SU-DHL-6 (cell line): ENCODE measurements at regions not wholly inside any gene's neighbourhood (a gene's known extent, or its start where the extent isn't known, plus 50 kb on each side); places are given as distances from the start of the nearest gene placed in this dataset.
"Not testable (repeated sequence)": the region's sequence is repeated elsewhere in the genome, so short reads cannot be mapped to it uniquely, and the experiment has no call there.

Experiments used
- H2AFZ ChIP-seq: fragments of 200-600 bp; sonication (generic); 2 replicates; pipeline ENCODE4 v1.6.1; 2014; ENCODE audit warnings: low read depth, mild to moderate bottlenecking, moderate library complexity, mixed read lengths, antibody characterized with exemption, low read length; ENCODE audit not compliant: severe bottlenecking
- H3F3A ChIP-seq: fragments of 200-600 bp; shearing (Covaris generic); 2 replicates; pipeline ENCODE4 v1.6.0; 2016; ENCODE audit warnings: antibody characterized with exemption, mild to moderate bottlenecking; ENCODE audit not compliant: insufficient read depth
- H3K27ac ChIP-seq: fragments of 200-600 bp; sonication (generic); 2 replicates; pipeline ENCODE4 v1.5.1; 2016; ENCODE audit warnings: low read depth, mild to moderate bottlenecking, low read length, moderate library complexity, mixed read lengths
- H3K27me3 ChIP-seq: fragments of 200-600 bp; sonication (generic), shearing (Covaris generic); 2 replicates; pipeline ENCODE4 v1.6.0; 2014; ENCODE audit warnings: mild to moderate bottlenecking, low read length
- H3K36me3 ChIP-seq: fragments of 200-600 bp; sonication (generic); 2 replicates; pipeline ENCODE4 v1.6.1; 2014; ENCODE audit warnings: mild to moderate bottlenecking, low read length, mixed read lengths
- H3K4me2 ChIP-seq: fragments of 300-600, 200-600 bp; shearing (Covaris generic), sonication (generic); 2 replicates; pipeline ENCODE4 v1.6.0; 2014; ENCODE audit warnings: low read length, low read depth, mild to moderate bottlenecking; ENCODE audit not compliant: poor library complexity, severe bottlenecking
- H3K4me3 ChIP-seq: fragments of 200-600 bp; sonication (generic); 2 replicates; pipeline ENCODE4 v1.5.1; 2014; ENCODE audit warnings: antibody characterized with exemption, low read length, mild to moderate bottlenecking, mixed read lengths; ENCODE audit not compliant: insufficient read depth, poor library complexity, severe bottlenecking
- H3K79me2 ChIP-seq: fragments of 200-600 bp; sonication (generic); 2 replicates; pipeline ENCODE4 v1.6.1; 2014; ENCODE audit warnings: mild to moderate bottlenecking, low read length, moderate library complexity; ENCODE audit not compliant: insufficient read depth
- H3K9ac ChIP-seq: fragments of 200-600 bp; sonication (generic); 2 replicates; pipeline ENCODE4 v1.7.0; 2014; ENCODE audit warnings: mild to moderate bottlenecking, low read length
- H3K9me2 ChIP-seq: fragments of 200-600 bp; sonication (generic); replicated peaks from 2 replicates; pipeline ENCODE4 v1.6.1; 2014; ENCODE audit warnings: low read length; ENCODE audit not compliant: insufficient read depth
- H3K9me3 ChIP-seq: fragments of 200-600 bp; sonication (generic); 2 replicates; pipeline ENCODE4 v1.6.1; 2014; ENCODE audit warnings: low read length, mixed read lengths; ENCODE audit not compliant: insufficient read depth
- H4K20me1 ChIP-seq: fragments of 200-600 bp; sonication (generic); 2 replicates; pipeline ENCODE4 v1.6.1; 2014; ENCODE audit warnings: low read depth, mild to moderate bottlenecking, antibody characterized with exemption, low read length, moderate library complexity, mixed read lengths

DNA sequence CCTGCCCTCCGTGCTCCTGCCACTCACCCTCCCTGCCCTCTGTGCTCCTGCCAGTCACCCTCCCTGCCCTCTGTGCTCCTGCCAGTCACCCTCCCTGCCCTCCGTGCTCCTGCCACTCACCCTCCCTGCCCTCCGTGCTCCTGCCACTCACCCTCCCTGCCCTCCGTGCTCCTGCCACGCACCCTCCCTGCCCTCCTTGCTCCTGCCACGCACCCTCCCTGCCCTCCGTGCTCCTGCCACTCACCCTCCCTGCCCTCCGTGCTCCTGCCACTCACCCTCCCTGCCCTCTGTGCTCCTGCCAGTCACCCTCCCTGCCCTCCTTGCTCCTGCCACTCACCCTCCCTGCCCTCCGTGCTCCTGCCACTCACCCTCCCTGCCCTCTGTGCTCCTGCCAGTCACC is 145.4 kb upstream of the ZNF469 start:
- not testable (repeated sequence) for H3K9ac ChIP-seq, H3F3A ChIP-seq, H3K79me2 ChIP-seq, H3K9me2 ChIP-seq, H2AFZ ChIP-seq, H3K4me3 ChIP-seq, H3K4me2 ChIP-seq, H4K20me1 ChIP-seq, H3K9me3 ChIP-seq, H3K27me3 ChIP-seq, H3K27ac ChIP-seq, H3K36me3 ChIP-seq

DNA sequence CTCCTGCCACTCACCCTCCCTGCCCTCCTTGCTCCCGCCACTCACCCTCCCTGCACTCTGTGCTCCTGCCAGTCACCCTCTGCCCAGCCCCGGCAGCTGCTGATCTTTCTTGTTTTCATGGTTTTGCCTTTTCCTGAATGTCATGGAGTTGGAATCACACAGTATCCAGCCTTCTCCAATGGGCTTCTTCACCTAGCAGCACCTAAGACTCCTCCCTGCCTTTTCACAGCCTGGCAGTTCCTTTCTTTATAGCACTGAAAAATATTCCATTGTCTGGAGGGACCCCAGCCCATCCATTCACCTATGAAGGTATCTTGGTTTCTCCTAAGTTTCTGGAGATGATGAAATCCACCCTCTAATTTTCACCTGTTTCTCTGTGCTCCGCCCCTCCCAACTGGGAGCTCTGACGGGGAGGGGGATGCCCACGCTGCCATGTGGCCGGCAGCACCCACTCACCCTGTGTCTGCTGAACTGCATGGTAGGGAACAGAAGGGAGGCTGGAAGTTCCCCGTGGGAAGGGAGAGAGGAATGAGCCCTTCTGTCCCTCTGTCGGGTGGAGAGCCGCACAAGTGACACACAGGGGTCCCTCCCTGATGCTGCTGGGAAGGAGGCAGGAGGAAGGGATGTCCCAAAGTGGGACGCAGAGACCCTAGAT is 144.9 kb upstream of the ZNF469 start:
- H3K27ac ChIP-seq, H3K9me2 ChIP-seq, H2AFZ ChIP-seq, H3K27me3 ChIP-seq, H3K4me2 ChIP-seq, H3K79me2 ChIP-seq, H3K9me3 ChIP-seq, H3K4me3 ChIP-seq, H4K20me1 ChIP-seq, H3K36me3 ChIP-seq, H3F3A ChIP-seq, H3K9ac ChIP-seq: not testable (repeated sequence)

DNA sequence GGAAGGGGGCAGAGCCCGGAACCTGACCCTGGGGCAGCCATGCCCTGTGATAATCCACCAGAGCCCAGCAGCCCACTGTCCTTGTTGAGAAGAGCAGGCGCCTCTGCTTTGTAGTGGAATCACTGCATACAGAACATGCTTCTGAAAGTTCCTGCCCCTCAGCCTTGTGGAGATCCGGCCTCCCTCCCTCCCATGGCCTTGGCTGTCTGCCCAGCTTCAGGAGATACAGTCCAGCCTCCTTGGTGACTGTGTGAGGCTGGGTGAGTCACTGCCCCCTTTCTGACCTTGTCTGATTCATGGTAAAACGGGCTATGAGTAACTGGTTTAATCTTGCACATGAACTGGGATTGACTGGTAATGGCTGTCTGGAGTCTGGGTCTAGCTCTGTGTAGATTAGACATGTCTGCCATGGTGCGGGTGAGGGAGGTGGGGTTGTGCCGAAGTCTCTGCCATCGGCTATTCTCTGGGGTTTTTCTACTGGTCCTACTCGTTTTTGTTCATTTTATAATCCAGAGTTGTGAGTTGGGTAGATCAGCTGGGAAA is 144.0 kb upstream of the ZNF469 start:
- not testable (repeated sequence) for H3K27me3 ChIP-seq, H3K9me2 ChIP-seq, H3K27ac ChIP-seq, H3K4me2 ChIP-seq, H3K79me2 ChIP-seq, H4K20me1 ChIP-seq, H2AFZ ChIP-seq, H3K4me3 ChIP-seq, H3K9me3 ChIP-seq, H3K36me3 ChIP-seq, H3F3A ChIP-seq, H3K9ac ChIP-seq

DNA sequence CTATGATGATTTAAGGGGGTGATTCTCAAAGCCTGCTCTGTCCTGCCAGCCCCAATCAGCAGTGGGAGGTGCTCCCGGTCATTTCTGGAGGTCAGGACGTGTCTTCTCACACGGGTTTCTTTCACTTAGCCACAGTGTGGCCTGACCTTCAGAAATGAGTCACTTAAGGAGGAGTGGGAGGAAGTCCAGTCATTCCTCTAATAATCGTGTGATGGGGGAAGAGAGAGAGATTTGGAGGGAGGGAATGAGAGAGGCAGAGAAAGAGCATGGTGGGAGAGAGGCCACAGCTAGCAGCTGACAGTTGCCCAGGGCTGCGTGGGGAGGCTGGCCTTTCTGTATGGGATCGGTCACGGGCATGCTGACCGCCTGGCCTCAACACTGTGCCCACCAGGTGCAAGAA is 142.6 kb upstream of the ZNF469 start:
- not testable (repeated sequence) for H3K27me3 ChIP-seq, H3K9ac ChIP-seq, H3K27ac ChIP-seq, H3K4me2 ChIP-seq, H4K20me1 ChIP-seq, H3K9me3 ChIP-seq, H3K4me3 ChIP-seq, H3K36me3 ChIP-seq, H3K9me2 ChIP-seq, H3K79me2 ChIP-seq, H3F3A ChIP-seq, H2AFZ ChIP-seq

DNA sequence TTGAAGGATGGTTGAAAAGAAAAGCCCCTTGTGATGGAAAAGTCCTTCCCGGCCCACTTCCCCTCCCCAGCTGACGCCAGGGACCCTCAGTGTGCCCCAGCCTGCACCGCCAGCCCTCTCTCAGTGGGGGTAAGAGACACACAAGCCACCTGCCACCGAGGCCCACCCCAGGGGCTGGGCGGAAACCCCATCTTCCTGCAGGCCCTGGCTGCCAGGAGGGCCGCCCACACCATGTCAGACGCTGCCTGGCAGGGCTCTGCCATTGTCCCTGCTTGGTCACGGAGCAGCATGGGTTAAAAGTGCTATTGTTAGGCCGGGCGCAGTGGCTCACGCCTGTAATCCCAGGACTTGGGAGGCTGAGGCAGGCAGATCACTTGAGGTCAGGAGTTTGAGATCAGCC is 142.0 kb upstream of the ZNF469 start:
- H3K27me3 ChIP-seq, H3K4me2 ChIP-seq, H3K4me3 ChIP-seq, H3K36me3 ChIP-seq, H3K9me3 ChIP-seq, H2AFZ ChIP-seq, H3K9ac ChIP-seq, H3F3A ChIP-seq, H4K20me1 ChIP-seq, H3K79me2 ChIP-seq, H3K9me2 ChIP-seq, H3K27ac ChIP-seq: not testable (repeated sequence)

DNA sequence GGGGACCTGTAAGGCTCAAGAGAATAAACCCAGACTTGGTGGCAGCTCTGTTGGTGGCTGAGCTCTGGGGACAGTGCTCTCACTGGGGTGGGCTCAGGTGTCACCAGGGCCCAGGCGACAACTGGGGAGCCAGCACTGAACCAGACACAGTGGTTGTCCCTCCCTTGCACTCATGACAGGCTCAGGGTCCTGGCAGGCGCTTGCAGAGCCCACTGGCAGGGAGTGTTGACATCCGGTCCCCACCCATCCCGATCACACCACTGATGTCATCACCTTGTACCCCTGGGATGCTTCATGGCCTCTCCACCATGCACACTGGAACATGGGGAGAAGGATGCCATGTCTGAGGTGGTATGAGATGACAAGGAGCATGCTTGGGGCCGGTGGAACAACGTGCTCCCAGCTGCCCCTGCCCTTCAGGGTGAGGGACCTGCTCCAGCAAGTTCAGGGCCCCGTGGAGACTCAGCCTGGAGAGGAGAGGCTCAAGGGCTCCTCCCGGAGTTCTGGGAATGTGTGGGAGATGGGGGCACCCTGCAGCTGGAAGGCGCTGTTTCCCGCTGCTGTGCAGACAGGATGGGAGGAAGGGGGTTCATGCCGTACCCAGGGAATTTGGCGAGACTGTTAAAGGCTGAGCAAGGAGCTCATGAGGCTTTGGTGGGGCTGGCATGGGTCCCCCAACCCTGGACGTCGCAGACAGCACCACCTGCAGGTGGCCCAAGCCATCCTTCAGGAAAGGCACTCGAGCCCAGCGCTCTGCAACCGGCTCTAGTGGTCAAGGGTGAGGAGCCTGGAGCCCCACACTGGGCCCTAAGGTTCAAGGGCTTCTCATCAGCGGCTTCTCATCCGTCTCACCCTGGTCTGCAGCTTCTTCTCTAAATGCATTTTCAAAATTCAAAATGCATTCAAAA is 141.1 kb upstream of the ZNF469 start:
- not testable (repeated sequence) for H4K20me1 ChIP-seq, H3K36me3 ChIP-seq, H3K9me3 ChIP-seq, H3K27me3 ChIP-seq, H3K9ac ChIP-seq, H3K27ac ChIP-seq, H3F3A ChIP-seq, H3K79me2 ChIP-seq, H3K4me2 ChIP-seq, H3K4me3 ChIP-seq, H3K9me2 ChIP-seq, H2AFZ ChIP-seq

DNA sequence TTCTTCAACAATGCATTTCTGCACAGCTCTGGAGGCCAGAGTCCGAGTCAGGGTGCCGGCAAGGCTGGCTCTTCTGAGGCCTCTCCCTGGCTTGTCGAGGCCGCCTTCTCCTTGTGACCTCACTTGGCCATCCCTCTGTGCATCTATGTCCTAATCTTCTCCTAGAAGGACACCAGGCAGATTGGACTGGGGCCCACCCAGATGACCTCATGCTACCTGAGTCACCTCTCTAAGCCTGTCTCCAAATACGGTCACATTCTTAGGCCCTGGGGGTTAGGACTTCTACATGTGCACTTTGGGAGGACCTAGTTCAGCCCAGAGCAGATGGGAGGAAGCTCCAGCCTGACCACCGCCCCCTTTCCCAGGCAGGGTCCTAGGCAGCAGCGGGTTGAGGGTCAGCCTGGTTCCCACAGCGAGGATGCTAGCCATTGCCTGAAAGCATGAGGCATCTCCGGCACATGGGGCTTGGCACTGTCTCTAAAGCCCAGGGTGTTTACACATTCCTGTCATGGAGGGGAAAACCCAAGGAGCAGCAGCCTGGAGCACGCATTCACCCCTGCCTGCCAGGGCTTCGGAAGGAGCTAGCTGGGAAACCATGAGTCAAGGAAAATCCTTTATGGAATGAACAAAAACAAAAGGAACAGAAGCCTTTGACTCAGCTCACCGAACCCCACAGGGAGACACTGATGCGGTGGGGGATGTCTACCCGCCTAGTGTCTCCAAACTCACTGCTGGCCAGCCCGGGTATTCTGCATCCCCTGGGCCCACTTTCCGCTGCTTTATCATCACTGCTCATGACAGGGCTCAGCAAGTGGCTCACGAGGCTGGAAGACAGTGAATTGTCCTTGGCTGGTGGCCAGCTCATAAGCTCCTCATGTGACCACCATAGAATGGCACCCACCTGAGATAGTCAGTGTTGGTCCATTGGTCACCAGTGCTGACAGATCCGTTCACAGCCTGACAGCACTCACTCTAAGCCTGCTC is 140.2 kb upstream of the ZNF469 start:
- H4K20me1 ChIP-seq, H3K27me3 ChIP-seq, H3K4me2 ChIP-seq, H3K27ac ChIP-seq, H3F3A ChIP-seq, H3K9me2 ChIP-seq, H2AFZ ChIP-seq, H3K9me3 ChIP-seq, H3K79me2 ChIP-seq, H3K9ac ChIP-seq, H3K36me3 ChIP-seq, H3K4me3 ChIP-seq: not testable (repeated sequence)
